GM12874 (cell line): ENCODE measurements at regions not wholly inside any gene's neighbourhood (a gene's known extent, or its start where the extent isn't known, plus 50 kb on each side); places are given as distances from the start of the nearest gene placed in this dataset.

Experiments used
- CTCF ChIP-seq: IDR thresholded peaks from 2 replicates; pipeline ENCODE4 v1.5.1; 2011; ENCODE audit warnings: low read depth, mild to moderate bottlenecking, control low read depth, low read length, moderate library complexity; ENCODE audit not compliant: insufficient read depth

GRCh38 chr9:85172001-85172978 lies 502.8 kb downstream of the NTRK2 start:
- TF ChIP-seq CTCF, result no peak

DNA sequence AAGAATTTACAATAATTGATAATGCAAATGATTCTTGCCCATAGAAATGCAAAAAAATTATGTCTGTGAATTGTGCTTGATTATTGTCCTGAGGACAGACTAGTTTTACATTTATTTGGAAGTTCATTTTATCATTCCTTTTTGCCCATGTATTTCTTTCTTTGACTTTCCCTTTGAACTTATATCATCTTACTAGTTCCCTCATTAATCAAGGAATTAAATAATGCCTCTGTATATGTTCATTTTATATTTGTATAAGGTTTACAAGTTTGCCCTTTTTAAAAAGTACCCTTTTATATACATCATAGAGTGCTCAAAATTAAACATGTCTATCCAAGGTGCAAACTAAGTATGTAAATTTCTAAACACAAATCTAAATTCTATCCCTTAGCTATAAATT lies 501.6 kb downstream of the NTRK2 start:
- no peak for TF ChIP-seq CTCF

DNA sequence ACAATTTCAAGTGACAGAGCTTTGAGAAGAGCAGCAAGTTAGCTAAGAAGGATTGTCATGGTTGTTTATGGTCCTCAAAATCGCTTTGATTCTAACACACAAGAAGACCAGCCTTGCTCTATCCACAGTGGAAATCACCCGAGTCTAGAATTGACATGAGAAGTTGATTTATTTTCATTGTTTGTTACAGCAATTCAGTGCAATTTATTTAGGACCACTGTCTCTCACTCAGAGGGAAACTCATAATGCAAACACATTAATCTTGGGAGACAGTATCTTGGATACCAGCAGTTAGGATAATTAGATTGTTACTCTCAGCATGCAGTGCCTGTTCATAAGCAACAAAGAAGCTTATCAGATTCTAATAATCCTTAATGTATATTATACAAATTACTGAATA lies 498.9 kb downstream of the NTRK2 start:
- no peak for TF ChIP-seq CTCF

- TF ChIP-seq CTCF, result no peak
Observed at GRCh38 chr9:85167146-85167545, 497.6 kb downstream of the NTRK2 start.

- no peak for TF ChIP-seq CTCF
Observed at GRCh38 chr9:85163825-85164224, 494.3 kb downstream of the NTRK2 start.

DNA sequence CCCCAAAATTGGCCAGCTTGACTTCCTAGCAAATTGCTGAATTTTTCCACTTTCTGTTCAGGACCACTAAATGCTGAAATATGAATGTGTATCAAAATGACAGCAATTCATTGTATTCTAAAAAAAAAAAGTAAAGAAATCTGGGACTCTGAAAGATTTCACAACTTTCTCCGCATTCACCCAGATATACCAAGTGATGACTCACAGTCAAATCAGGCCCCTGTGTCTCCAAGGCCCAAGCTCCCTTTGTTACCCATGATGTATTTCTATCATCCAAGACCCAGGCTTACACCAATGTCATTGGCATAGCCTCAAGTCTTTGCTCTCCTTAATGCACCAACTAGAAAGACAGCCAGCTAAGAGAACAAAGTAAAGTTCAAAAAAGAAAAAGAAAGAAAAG lies 493.9 kb downstream of the NTRK2 start:
- no peak for TF ChIP-seq CTCF

- no peak for TF ChIP-seq CTCF
Observed at GRCh38 chr9:85162822-85163221, 493.3 kb downstream of the NTRK2 start.
